NOMO-1 treated with dmso at 0.1 percent for 144 hours (cell line): ENCODE measurements at regions not wholly inside any gene's neighbourhood (a gene's known extent, or its start where the extent isn't known, plus 50 kb on each side); places are given as distances from the start of the nearest gene placed in this dataset.

Experiments
- DNase-seq: peaks from one replicate; lab custom pipeline; 2025; ENCODE audit not compliant: unreplicated experiment; lab: John Stamatoyannopoulos, UW

DNA sequence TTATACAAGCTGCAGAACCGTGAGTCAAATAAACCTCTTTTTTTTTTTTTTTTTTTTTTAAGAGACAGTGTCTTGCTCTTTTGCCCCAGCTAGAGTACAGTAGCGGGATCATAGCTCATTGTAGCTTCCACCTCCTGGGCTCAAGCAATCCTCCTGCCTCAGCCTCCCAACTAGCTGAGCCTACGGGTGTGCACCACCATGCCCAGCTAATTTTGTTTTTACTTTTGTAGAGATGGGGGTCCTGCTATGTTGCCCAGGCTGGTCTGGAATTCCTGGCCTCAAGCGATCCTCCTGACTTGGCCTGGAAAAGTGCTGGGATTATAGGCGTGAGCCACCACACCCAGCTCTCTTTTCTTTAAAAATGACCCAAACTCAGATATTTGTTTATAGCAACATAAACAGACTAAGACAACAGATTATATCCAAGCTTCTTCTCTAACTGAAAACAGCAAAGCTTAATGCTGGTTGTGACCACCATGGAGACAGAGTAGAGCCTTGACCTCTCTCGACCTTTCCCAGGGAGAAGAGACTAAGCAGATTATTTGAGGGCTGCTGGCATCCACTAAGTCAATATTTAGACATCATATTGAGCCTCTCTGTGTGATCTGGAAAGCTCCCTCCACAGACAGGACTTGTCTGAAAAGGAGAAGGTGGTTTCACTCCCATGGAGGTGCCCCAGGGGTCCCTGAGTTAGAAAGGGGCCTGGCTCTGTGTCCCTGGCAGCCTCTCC lies 150.0 kb downstream of the KCTD15 start:
- DNase-seq: no peak

DNA sequence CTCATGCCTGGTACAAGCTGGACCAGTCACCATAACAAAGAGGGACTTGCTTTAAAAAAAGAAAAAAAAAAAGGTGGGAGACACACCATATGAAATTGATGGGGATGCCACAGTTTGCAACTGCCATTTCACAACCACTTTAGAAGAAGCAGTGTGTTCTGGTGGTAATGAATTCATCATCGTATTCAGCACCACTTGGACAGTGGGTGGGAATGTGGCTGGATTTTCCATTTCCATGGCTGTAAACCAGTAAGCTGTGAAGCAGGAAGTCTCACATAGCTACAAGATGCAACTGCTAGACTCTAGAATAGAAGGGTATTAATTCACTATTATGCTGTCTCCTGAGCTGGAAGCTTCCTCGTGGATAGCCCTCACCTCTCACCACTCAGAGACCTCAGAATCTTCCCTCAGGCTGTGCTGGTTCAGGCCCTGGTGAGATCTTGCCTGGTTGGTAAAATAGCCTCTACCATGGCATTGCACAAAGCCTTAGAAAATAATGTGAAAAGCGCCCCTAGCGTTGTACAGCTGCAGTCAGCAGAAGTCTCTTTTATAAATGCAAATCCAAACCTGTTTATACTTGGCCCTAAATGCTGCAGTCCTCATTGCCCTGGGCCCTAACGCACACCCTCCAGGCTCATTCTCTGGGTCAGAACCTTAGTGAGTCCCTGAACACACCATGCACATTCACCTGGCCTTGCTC lies 150.7 kb downstream of the KCTD15 start:
- no peak for DNase-seq

DNA sequence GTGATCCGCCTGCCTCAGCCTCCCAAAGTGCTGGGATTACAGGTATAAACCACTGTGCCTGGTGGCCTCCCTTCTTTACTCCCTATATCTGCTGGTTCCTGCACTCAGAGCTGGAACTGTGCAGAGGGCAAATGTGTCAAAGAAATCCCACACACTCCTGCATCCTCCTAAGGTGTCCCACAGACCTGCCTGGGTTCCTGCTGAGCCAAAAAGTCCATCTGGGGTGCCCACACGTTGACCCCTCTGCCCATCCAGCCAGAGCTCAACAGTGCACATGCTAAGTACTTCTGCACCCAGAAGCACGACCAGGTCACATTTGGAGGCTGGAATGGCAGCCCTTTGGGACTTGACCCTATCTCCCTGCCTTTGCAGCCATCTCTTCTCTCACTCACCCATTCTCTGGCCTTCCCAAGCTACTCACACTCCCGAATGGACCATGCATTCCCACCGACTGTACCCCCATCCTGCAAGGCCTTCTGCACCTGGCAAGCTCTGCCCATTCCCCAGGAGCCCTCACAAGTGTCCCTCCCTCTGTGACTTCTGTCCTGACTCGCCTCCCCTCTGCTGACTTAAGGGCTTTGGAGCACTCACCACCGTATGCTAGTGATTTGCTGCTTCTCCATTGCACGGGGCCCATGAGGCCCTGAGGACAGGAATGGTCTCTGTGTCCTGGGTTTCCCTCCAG lies 152.1 kb downstream of the KCTD15 start:
- no peak for DNase-seq

DNA sequence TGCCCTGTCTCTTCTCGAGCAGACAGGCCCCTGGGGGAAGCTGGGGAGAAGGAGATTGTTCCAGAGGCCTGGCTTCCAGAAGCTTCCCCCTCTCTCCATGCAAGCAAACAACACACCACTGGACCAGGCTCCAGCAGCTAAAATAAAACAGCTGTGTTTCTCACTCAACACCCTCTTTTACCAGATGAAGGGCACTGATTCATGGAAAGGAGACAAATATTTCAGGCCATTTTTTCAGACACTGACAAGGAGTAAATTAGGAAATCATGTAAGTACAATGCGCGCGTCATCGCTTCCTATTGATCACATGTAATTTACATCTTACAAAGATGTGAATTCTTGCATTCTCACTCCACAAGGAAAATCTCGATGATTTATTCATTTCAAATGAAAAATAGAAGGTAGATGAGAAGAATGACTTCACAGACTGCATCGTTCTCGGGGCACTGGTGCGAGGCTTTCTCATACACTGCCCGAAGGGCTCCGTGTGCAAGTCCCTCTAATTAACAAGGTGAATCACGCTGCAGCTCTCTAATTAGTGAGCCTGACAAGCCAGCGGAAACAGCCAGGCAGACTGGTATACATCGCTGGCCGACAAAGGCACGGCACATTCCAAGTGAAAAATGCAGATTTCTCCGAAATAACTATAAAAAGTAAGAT lies 153.6 kb downstream of the KCTD15 start:
- no peak for DNase-seq

DNA sequence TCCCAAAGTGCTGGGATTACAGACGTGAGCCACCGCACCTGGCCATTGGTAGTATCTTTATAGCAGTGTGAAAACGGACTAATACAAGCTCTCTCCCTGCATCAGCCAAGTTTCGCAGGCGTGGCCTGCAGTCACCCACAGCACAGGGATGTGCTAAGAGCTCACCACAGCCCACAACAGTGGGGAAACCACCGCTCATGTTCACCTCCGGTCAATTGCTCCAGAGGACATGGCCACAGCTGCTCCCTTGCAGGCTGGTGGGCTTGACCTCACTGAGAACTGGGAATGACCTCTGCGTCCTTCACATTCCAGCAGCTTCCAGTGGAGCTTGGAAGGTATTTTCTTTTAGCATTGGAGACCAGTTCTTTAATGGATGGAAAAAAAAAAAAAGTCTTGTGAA lies 156.4 kb downstream of the KCTD15 start:
- no peak for DNase-seq

DNA sequence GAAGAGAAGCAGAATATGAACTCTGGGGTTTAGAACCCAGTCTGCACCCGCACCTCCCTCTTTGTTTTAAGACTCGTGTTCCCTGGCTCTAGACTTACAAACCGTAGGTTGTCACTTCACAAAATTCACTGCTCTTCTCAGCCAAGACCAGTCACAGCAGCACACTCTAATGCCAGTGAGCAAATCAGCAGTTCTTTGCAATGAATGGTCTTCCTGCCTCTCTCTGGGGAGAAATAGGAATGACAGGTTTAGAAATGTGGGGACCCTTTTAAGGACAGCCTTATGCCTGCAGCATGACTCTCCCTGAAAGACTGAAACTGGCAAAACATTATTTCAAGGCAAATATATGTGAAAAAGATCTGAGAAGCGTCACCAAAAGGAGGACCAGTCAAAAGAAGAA lies 156.9 kb downstream of the KCTD15 start:
- no peak for DNase-seq

DNA sequence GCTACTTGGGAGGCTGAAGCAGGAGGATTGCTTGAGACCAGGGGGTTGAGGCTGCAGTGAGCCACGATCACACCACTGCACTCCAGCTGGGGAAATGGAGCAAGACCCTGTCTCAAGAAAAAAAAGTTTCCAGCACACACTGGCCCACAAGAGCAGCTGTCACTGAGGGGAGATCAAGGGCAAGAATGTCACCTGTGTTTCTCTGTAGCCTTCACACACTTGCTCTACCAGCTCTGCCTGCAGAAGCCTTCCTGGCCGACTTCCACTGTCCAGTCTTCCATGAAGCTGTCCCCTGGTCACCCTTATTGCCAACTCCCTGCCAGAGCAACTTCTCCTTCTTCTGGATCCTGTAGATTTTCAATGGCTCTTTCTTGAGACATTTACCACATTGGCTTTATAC lies 158.0 kb downstream of the KCTD15 start:
- no peak for DNase-seq

DNA sequence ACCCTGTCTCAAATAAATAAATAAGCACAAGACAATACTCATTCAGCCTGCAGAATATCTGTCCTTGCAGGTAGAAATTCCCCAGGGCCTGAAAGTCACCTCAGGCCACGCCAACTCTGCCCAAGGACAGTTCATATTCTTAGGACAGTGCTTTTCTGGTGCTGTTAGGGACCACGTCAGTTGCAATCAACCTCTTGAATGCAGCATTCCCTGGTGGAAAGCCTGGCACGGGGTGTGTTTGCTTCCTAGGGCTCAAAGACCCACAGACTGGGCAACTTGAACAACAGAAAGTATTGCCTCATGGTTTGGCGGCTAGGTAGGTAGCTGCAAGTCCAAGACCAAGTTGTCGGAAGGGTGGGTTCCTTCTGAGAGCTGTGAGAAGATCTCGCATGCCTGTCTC lies 160.3 kb downstream of the KCTD15 start:
- no peak for DNase-seq

DNA sequence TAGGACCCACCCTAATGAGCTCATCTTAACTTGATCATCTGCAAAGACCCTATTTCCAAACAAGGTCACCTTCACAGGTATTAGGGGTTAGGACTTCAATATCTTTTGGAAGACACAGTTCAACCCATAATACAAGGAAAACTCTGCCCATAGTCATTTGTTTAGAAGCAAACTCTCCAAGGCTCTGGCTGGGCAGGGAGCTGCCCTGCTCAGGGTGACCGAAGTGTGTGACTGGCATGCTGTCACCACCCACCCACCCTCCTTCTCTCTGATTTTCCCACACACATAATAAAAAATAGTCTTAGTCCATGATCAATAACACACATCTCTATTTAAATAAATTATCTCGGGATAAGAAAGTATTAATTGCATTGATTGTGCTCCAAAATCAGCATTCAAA lies 161.1 kb downstream of the KCTD15 start:
- no peak for DNase-seq

DNA sequence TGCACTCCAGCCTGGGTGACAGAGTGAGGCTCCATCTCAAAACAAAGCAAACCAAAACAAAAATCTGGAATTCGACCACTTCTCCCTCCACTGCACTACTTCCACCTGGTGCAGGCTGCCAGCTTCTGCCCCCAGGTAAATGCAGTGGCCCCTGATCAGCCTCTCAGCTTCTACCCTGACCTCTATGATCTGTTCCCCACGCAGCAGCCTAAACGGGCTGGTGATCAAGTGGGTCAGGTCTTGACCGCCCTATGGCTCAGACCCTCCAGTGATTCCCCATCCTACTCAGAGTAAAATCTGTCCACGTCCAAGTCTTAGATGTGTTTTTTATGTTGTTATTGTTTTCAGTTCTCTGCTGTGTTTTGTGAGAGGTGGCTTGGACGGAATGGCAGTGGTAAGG lies 163.9 kb downstream of the KCTD15 start:
- DNase-seq: no peak

DNA sequence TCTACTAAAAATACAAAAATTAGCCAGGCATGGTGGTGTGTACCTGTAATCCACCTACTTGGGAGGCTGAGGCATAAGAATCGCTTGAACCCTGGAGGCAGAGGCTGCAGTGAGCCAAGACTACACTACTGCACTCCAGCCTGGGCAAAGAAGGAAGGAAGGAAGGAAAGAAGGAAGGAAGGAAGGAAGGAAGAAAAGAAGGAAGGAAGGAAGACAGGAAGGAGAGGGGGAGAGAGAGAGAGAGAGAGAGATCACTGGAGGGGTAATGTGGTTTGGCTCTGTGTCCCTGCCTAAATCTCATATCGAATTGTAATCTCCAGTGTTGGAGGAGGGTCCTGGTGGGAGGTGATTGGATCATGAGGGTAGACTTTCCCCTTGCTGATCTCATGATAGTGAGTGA lies 165.5 kb downstream of the KCTD15 start:
- DNase-seq: no peak

DNA sequence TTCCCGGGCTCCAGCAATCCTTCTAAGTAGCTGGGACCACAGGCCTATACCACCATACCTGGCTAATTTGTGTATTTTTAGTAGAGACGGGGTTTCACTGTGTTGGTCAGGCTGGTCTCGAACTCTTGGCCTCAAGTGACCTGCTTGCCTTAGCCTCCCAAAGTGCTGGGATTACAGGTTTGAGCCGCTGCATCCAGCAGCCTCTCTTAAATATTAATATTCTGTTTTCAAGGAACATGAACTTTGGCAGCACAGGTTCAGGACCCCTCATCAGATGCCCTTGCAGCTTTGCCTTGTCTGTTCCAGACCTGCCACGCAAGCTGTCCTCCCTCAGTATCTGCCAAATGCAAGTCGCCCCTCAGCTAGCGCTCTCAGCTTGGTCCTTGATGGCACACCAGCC lies 166.8 kb downstream of the KCTD15 start:
- DNase-seq: no peak

DNA sequence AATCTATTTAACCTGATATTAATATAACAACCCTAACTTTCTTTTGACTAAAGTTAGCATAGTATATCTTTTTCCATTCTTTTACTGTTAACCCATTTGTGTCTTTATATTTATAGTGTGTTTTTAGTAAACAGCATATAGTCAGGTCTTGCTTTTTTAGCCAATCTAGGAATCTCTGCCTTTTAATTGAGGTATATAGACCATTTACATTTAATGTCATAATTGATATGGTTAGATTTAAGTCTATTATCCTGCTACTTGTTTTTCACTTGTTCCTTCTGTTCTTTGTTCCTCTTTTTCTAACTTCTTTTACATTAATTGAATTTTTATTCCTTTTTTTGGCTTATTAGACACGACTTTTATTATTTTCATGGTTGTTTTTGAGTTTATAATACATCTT lies 174.4 kb downstream of the KCTD15 start:
- no peak for DNase-seq

DNA sequence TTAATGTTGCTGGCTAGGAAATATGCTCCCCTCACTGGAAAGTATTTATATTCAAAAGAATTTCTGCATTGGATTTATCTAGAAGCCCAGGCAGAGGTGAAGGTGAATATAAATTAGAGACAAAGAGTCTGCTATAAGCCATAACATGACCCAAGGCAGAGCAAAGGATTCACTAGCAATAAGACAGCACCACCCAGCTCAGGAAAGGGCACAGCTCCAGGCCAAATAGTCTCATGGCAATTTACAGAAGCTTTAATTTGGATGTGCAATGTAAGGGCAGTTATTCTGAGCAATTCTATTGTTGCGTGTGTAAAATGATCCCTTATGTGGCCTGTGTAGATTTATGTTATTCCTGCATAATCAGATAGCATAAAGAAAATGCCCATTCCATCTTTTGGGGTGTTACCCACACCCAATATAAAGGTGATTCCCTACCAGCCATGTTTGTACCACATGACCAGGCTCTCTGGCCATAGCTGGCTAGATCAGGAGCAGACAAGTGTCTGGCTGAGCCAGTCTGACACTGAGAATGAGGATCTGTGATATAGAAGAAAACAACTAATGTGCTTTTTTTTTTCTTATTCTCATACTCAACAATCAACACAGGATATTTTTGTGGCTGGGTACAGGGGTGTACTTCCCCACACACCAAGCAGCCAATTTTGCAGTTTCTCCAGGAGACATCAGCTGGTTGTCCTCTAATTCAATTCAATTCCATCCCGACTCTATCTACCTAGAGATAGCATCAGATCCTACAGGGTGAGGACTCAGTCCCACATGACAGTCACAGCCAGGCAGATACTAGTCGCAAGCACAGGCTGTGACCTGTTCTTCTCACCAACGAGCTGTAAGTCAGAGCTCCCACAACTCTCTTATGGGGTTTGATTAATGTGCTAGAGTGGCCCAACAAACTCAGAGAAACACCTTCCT lies 181.4 kb downstream of the KCTD15 start:
- no peak for DNase-seq

DNA sequence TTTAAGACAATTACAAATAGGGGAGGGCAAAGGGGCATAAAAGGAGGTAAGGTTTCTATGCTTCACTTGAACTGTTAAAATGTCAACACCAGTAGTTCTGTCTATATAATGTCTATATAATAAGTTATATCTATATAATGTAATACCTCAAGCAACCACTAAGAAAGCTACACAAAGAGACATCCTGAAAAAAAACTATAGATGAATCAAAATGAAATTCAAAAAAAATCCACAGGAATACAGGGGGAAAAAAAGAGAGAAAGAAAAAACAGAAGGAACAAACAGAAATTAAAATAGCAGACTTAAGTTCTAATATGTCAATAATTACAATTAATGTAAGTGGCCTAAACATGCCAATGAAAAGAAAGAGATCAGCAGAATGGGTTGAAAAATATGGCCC lies 186.0 kb downstream of the KCTD15 start:
- DNase-seq: no peak

DNA sequence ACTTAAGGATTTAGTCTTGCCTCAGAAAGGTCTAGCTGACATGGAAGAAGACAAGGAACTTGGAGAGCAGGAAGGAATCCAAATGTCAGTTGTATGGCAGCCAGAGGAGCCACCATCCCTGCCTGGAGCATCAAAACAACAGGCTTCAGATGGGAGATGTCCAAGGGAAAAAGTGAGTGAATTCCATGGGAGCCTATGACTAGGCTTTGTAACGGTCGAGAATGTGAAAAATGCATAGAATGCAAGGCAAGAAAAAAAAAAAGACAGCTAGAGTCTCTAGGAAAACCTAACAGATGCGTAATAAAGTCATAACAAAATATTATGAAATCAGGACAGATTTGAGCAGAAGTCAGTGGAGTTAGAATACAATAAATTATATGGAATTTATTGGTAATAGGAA lies 183.7 kb upstream of the LSM14A start:
- DNase-seq: no peak

DNA sequence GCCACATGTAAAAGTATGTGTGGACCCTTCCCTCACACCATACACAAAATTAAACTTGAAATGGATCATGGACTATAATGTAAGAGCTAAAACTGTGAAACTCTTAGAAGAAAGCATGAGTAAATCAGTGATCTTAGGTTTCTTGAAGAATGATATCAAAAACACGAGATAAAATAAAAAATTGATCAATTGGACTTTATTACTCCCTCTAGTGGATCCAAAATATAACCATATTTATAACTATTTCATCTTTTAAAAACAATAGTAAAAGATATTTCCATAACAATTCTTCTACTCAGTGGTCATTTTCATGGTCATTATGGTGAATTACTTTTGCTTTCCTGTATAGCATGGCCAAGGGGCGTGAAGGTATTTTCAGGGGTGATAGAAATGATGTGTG lies 174.6 kb upstream of the LSM14A start:
- no peak for DNase-seq

DNA sequence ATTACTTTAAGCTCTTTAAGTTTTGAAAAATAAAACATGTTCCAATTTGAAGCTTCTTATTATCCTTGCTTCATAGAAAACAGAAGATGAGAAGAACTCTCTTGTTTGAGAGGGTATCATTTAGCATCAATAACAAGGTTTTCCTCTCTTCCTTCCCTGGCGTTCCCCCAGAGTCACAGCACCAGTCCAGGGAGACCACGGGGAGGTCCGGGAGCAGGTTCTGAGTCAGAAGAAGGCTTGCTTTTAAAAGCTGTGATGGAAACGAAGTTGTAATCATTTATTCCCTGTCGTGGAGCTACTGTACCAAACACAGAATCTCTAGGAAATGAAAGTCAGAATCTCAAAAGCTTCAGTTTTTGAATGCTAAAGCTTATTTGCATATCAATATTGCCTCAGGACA lies 174.0 kb upstream of the LSM14A start:
- no peak for DNase-seq

DNA sequence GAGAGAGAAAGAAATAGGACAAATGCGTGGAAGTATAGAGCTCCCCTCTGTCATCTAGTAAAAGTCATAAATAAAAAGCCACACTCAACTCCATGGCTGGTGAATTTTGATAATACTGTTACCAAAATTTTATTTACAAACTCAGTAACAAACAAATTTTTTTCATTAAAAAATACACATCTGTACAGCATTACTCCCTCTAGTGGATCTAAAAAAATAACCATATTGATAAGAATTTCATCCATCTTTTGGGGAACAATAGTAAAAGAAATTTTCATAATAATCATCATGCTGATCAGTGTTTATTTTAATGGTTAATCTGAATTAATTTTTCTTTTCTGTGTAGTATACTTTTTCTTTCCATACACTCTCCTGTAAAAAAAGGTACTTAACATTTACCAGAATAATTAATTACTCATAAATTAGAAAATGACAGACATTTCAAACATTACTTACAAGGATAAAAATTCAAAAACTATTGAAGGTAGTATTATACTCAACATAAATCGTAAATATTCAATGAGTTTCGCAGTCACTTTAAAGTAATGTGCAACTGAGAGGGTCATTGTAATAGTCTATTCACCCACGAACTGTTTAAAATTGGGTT lies 173.5 kb upstream of the LSM14A start:
- no peak for DNase-seq

DNA sequence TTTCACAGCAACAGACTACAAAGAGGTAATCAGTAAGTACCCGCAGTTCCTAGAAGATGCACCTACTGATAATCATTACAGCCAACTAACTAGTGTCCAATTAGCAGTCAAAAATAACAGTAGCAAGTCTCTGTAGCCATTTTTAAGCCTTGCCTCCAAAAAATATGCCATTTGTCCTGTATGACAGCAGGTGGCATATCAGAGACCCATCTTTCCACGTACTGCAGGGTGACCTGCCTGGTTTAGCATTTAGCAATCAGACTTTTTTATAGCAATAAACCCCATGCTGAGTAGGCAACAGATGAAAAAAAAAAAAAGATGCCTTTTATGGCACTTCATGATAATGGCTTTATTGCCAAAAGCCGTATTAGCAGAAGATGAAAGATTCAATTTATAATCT lies 155.3 kb upstream of the LSM14A start:
- DNase-seq: no peak
